Spleen (tissue), 11 donors: ENCODE measurements at regions not wholly inside any gene's neighbourhood (a gene's known extent, or its start where the extent isn't known, plus 50 kb on each side); places are given as distances from the start of the nearest gene placed in this dataset.

Experiments used
- DNase-seq: peaks from one replicate; pipeline ENCODE4 v3.0.0-alpha.2; 2020
- H3K27ac ChIP-seq, 8 donors: fragments of 200-600 bp; sonication (generic) in 7 of 8; 1 replicate in 4 of 8; 2 replicates in 4 of 8; pipeline versions ENCODE4 v1.5.0 to v1.8.0; 2016 to 2021; ENCODE audit warnings: inconsistent platforms in 4 of 8, mild to moderate bottlenecking in 4 of 8, moderate library complexity in 1 of 8
- H3K27me3 ChIP-seq, 7 donors: fragments of 200-600 bp; sonication (generic) in 6 of 7; replicated peaks in 1 of 7; 1 replicate in 4 of 7; 2 replicates in 3 of 7; pipeline versions ENCODE4 v1.5.0 to v1.8.0; 2016 to 2021; ENCODE audit warnings: inconsistent platforms in 3 of 7, mild to moderate bottlenecking in 1 of 7
- H3K36me3 ChIP-seq, 6 donors: fragments of 200-600 bp; sonication (generic) in 5 of 6; 1 replicate in 4 of 6; 2 replicates in 2 of 6; pipeline versions ENCODE4 v1.5.0 to v1.8.0; 2016 to 2021; ENCODE audit warnings: inconsistent platforms in 2 of 6
- H3K4me1 ChIP-seq, 6 donors: fragments of 200-600 bp; sonication (generic) in 5 of 6; 1 replicate in 3 of 6; 2 replicates in 3 of 6; pipeline versions ENCODE4 v1.5.0 to v1.8.0; 2016 to 2021; ENCODE audit warnings: inconsistent platforms in 3 of 6
- H3K4me3 ChIP-seq, 8 donors: fragments of 200-600 bp; sonication (generic) in 7 of 8; 1 replicate in 4 of 8; 2 replicates in 4 of 8; pipeline versions ENCODE4 v1.5.0 to v1.8.0; 2016 to 2021; ENCODE audit warnings: inconsistent platforms in 4 of 8, mild to moderate bottlenecking in 4 of 8, moderate library complexity in 2 of 8
- H3K9me3 ChIP-seq, 8 donors: fragments of 200-600 bp; sonication (generic) in 7 of 8; 1 replicate in 4 of 8; 2 replicates in 4 of 8; pipeline versions ENCODE4 v1.5.0 to v1.8.0; 2016 to 2021; ENCODE audit warnings: inconsistent platforms in 4 of 8
- CTCF ChIP-seq, 11 experiments: fragments of 200-600 bp in 7 of 11; fragments of 450-650 bp in 4 of 11; sonication (generic) in 4 of 11; IDR thresholded peaks in 8 of 11; conservative IDR thresholded peaks in 3 of 11; 1 replicate in 7 of 11; 2 replicates in 4 of 11; pipeline versions ENCODE4 v1.4.0 to v1.8.0; 2016 to 2021; ENCODE audit warnings: antibody characterized with exemption in 11 of 11, inconsistent platforms in 4 of 11, mild to moderate bottlenecking in 1 of 11
- POLR2A ChIP-seq, 3 donors: fragments of 450-650 bp; IDR thresholded peaks; one replicate each; pipeline ENCODE4 v1.5.1; 2017; ENCODE audit warnings: antibody characterized with exemption in 3 of 3, mild to moderate bottlenecking in 1 of 3
- POLR2AphosphoS5 ChIP-seq, 3 donors: sonication (generic); formaldehyde crosslinking; IDR thresholded peaks; one replicate each; pipeline ENCODE4 v1.5.1; 2017; ENCODE audit warnings: antibody characterized with exemption in 3 of 3
- WGBS, 5 donors: extraction: QIAGEN DNeasy Blood & Tissue Kit in 3 of 5; methylation state at CpG; one replicate each; pipeline versions ENCODE4 v1.1.5 to v1.1.7; 2013 to 2018; 5-methylcytosine and 5-hydroxymethylcytosine counted together
- intact Hi-C: fragments of 100-400 bp; cut with DNase I; formaldehyde crosslinking; loops from one replicate; pipeline ENCODE4 v1.15.0; 2023; ENCODE audit warnings: low total_unique reads
- donor health status: healthy with polysubstance abuse.
- donor health status: DM: no; HTN: no; CAD: no; lungs with moderate emphysema.
- donor health status: DM: no; HTN: no; CAD: no.
- donor health status: Bipolar disorder and iron deficiency.
- donor health status: healthy.
- donor health status: DM: no; HTN: no; CAD: no.
- donor health status: DM: yes; HTN: yes; CAD: no.

DNA sequence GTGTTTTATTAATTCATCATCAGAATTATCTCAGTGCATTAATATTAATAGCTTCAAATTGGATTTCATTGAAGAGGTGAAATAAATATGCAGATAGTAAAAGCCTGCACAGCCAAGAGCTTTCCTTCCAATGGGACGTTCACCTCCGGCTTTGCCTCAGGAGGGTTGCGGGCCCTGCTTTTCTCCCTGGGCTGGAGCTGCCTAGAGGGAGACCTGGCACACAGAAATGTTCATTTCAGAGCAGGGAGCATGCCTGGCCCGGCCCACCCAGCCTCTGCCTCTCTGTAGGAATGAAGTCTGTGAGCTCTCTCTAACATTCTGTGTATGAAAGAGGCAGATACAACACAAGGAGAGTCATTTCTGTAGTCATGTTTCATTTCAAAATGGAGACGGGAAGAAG, 100.4 kb upstream of the IRX2 start:
- 76 to 86% (median 81%) methylated on average over 5 of the region's 5 CpGs for WGBS, 5 donors
- Histone ChIP-seq H3K9me3 (peaks cover 0 to 9% (median 0%) of the 10 kb centered on the region in 8 donors), H3K4me3 (no peak overlapping the region), H3K27ac (no peak overlapping the region), H3K4me1 (no peaks in the 10 kb centered on the region), H3K27me3 (no peaks in the 10 kb centered on the region), H3K36me3 (no peaks in the 10 kb centered on the region)
- intact Hi-C loops = no loop called here
- no peak for DNase-seq
- TF ChIP-seq POLR2A (IDR thresholded peaks at IDR 0.05) (no peak), POLR2AphosphoS5 (IDR thresholded peaks at IDR 0.05) (no peak), CTCF (IDR thresholded peaks at IDR 0.05 in 8 of 11, conservative IDR thresholded peaks at IDR 0.05 in 3 of 11) (no peak)

DNA sequence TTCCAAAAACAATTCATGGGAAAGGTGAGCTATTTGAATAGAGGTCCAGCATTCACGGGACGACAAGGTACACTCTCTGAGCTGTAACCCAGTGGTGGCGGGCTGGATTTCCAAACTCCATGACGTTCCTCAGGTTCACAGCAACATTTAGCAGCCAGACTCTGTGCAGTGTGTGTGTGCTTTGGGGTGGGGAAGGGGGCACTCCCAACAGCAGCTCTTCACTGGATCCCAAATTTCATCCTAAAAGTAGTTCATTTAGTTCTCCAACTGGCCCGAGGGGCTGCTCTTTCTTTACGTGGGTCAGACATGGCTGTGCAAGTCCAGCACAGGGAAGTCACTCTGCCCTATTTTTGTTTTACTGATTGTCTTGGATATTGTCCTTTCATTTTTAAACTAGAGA, 98.0 kb upstream of the IRX2 start:
- H3K27me3 ChIP-seq = no peaks in the 10 kb centered on the region
- intact Hi-C loops = no loop called here
- H3K9me3 ChIP-seq = peaks cover 0 to 6% (median 0%) of the 10 kb centered on the region in 8 donors
- no peaks in the 10 kb centered on the region for H3K36me3 ChIP-seq
- 73 to 84% (median 79%) methylated on average over 6 of the region's 6 CpGs for WGBS, 5 donors
- TF ChIP-seq POLR2AphosphoS5 (IDR thresholded peaks at IDR 0.05) (no peak), CTCF (IDR thresholded peaks at IDR 0.05 in 8 of 11, conservative IDR thresholded peaks at IDR 0.05 in 3 of 11) (no peak), POLR2A (IDR thresholded peaks at IDR 0.05) (no peak)
- H3K4me3 ChIP-seq = no peak overlapping the region
- no peak for DNase-seq
- H3K4me1 ChIP-seq = no peaks in the 10 kb centered on the region
- no peak overlapping the region for H3K27ac ChIP-seq

GRCh38 chr5:2848619-2849018, 97.1 kb upstream of the IRX2 start:
- WGBS, 5 donors = 64 to 79% (median 78%) methylated on average over 11 of the region's 11 CpGs
- intact Hi-C loops = no loop called here
- H3K27me3 ChIP-seq = no peaks in the 10 kb centered on the region
- no peak overlapping the region for H3K4me3 ChIP-seq
- H3K36me3 ChIP-seq = no peaks in the 10 kb centered on the region
- DNase-seq = no peak
- H3K4me1 ChIP-seq = no peaks in the 10 kb centered on the region
- no peak for TF ChIP-seq POLR2A (IDR thresholded peaks at IDR 0.05)
- no peak for TF ChIP-seq POLR2AphosphoS5 (IDR thresholded peaks at IDR 0.05)
- no peak for TF ChIP-seq CTCF (IDR thresholded peaks at IDR 0.05 in 8 of 11, conservative IDR thresholded peaks at IDR 0.05 in 3 of 11)
- no peak overlapping the region for H3K27ac ChIP-seq
- H3K9me3 ChIP-seq = no peaks in the 10 kb centered on the region

DNA sequence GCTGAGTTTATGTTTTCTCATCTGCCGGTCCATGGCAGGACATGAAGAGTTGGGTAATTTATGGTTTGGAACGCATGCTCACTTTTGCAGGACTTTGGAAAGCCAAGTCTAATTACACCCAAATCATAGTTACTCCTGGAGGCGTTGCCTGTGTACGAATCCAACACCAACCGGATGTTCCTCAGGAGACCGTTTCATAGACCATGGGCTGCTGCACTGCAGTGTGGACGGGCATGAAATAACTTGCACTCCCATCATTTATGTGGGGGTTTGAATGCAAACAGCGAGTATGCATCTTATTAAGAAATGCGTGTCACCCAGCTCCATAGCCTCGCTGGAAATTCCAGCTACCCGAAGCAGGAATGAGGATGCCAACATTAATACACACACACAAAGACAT, 96.1 kb upstream of the IRX2 start:
- Histone ChIP-seq H3K4me3 (no peak overlapping the region), H3K27me3 (no peaks in the 10 kb centered on the region), H3K9me3 (no peaks in the 10 kb centered on the region), H3K27ac (no peak overlapping the region), H3K36me3 (no peaks in the 10 kb centered on the region), H3K4me1 (no peaks in the 10 kb centered on the region)
- TF ChIP-seq POLR2A (IDR thresholded peaks at IDR 0.05) (no peak), CTCF (IDR thresholded peaks at IDR 0.05 in 8 of 11, conservative IDR thresholded peaks at IDR 0.05 in 3 of 11) (no peak), POLR2AphosphoS5 (IDR thresholded peaks at IDR 0.05) (no peak)
- WGBS, 5 donors = 82 to 91% (median 85%) methylated on average over 11 of the region's 11 CpGs
- DNase-seq = no peak
- intact Hi-C loops = no loop called here
